Tibial nerve (tissue), 4 donors: ENCODE measurements at regions not wholly inside any gene's neighbourhood (a gene's known extent, or its start where the extent isn't known, plus 50 kb on each side); places are given as distances from the start of the nearest gene placed in this dataset.

Source experiments
- DNase-seq, 2 donors: peaks; one replicate each; pipeline ENCODE4 v3.0.0-alpha.2; 2019; ENCODE audit warnings: low spot score in 2 of 2
- H3K27ac ChIP-seq, 4 donors: fragments of 200-600 bp; sonication (generic) in 3 of 4; one replicate each; pipeline ENCODE4 v1.5.1; 2017 to 2019; ENCODE audit warnings: mild to moderate bottlenecking in 1 of 4
- H3K27me3 ChIP-seq, 2 donors: fragments of 200-600 bp; sonication (generic) in 1 of 2; one replicate each; pipeline versions ENCODE4 v1.5.1 to v1.6.0; 2017 to 2019
- H3K36me3 ChIP-seq, 3 donors: fragments of 200-600 bp; sonication (generic); one replicate each; pipeline ENCODE4 v1.5.1; 2018 to 2019
- H3K4me1 ChIP-seq, 4 donors: fragments of 200-600 bp; sonication (generic) in 3 of 4; one replicate each; pipeline ENCODE4 v1.5.1; 2017 to 2019
- H3K4me3 ChIP-seq, 4 donors: fragments of 200-600 bp; sonication (generic) in 3 of 4; one replicate each; pipeline ENCODE4 v1.5.1; 2017 to 2019; ENCODE audit warnings: mild to moderate bottlenecking in 1 of 4, moderate library complexity in 1 of 4
- H3K9me3 ChIP-seq, 4 donors: fragments of 200-600 bp; sonication (generic) in 3 of 4; one replicate each; pipeline ENCODE4 v1.5.1; 2017 to 2019
- CTCF ChIP-seq, 5 experiments: fragments of 200-600 bp in 3 of 5; fragments of 450-650 bp in 2 of 5; sonication (generic) in 3 of 5; IDR thresholded peaks; one replicate each; pipeline ENCODE4 v1.5.1; 2016 to 2019; ENCODE audit warnings: antibody characterized with exemption in 5 of 5, mild to moderate bottlenecking in 3 of 5, moderate library complexity in 2 of 5
- EP300 ChIP-seq, 2 donors: sonication (generic); formaldehyde crosslinking; IDR thresholded peaks; one replicate each; pipeline ENCODE4 v1.6.1; 2017; ENCODE audit warnings: antibody characterized with exemption in 2 of 2, mild to moderate bottlenecking in 1 of 2
- POLR2A ChIP-seq, 2 donors: fragments of 450-650 bp; IDR thresholded peaks; one replicate each; pipeline ENCODE4 v1.6.1; 2017; ENCODE audit warnings: antibody characterized with exemption in 2 of 2, mild to moderate bottlenecking in 2 of 2, moderate library complexity in 2 of 2
- WGBS, 2 donors: methylation state at CpG; one replicate each; pipeline ENCODE4 v1.1.5; 2018; 5-methylcytosine and 5-hydroxymethylcytosine counted together

- no peak overlapping the region for H3K4me3 ChIP-seq
- no peaks in the 10 kb centered on the region for H3K27me3 ChIP-seq
- whole genome bisulfite sequencing, 2 donors = 91 to 100% methylated on average over 1 of the region's 1 CpG
- H3K36me3 ChIP-seq = no peaks in the 10 kb centered on the region
- H3K9me3 ChIP-seq = no peaks in the 10 kb centered on the region
- no peak for DNase-seq
- H3K4me1 ChIP-seq = peaks cover 0 to 16% (median 0%) of the 10 kb centered on the region in 4 donors
- TF ChIP-seq CTCF (IDR thresholded peaks at IDR 0.05) (no peak), POLR2A (IDR thresholded peaks at IDR 0.05) (no peak)
- no peak overlapping the region for H3K27ac ChIP-seq
Measured at GRCh38 chr12:88662093-88662492, 81.8 kb upstream of the KITLG start.

- Histone ChIP-seq H3K4me3 (no peak overlapping the region), H3K36me3 (no peaks in the 10 kb centered on the region), H3K9me3 (peaks cover 0 to 7% (median 0%) of the 10 kb centered on the region in 4 donors), H3K27me3 (no peaks in the 10 kb centered on the region), H3K27ac (peak overlapping the region in 2 of 4 donors; percentile 64 to 65), H3K4me1 (peaks cover 0 to 16% (median 0%) of the 10 kb centered on the region in 4 donors)
- DNase-seq = peak in 1 of 2 donors; percentile 14
- TF ChIP-seq EP300 (IDR thresholded peaks at IDR 0.05) (no peak), POLR2A (IDR thresholded peaks at IDR 0.05) (no peak), CTCF (IDR thresholded peaks at IDR 0.05) (no peak)
Measured at GRCh38 chr12:88658009-88658408, 77.7 kb upstream of the KITLG start.

GRCh38 chr12:88650715-88651114 is 70.4 kb upstream of the KITLG start:
- Histone ChIP-seq H3K9me3 (peaks cover 0 to 7% (median 0%) of the 10 kb centered on the region in 4 donors), H3K36me3 (no peaks in the 10 kb centered on the region), H3K27ac (no peak overlapping the region), H3K4me1 (no peaks in the 10 kb centered on the region), H3K4me3 (no peak overlapping the region), H3K27me3 (no peaks in the 10 kb centered on the region)
- TF ChIP-seq POLR2A (IDR thresholded peaks at IDR 0.05) (no peak), CTCF (IDR thresholded peaks at IDR 0.05) (no peak), EP300 (IDR thresholded peaks at IDR 0.05) (no peak)
- no peak for DNase-seq

- H3K4me1 ChIP-seq = no peaks in the 10 kb centered on the region
- no peak for TF ChIP-seq EP300 (IDR thresholded peaks at IDR 0.05)
- no peak for TF ChIP-seq POLR2A (IDR thresholded peaks at IDR 0.05)
- no peak for TF ChIP-seq CTCF (IDR thresholded peaks at IDR 0.05)
- no peaks in the 10 kb centered on the region for H3K36me3 ChIP-seq
- H3K4me3 ChIP-seq = no peak overlapping the region
- H3K9me3 ChIP-seq = no peaks in the 10 kb centered on the region
- 91 to 93% methylated on average over 1 of the region's 1 CpG for WGBS, 2 donors
- H3K27me3 ChIP-seq = no peaks in the 10 kb centered on the region
- DNase-seq = no peak
- H3K27ac ChIP-seq = no peak overlapping the region
Measured at GRCh38 chr12:88648625-88649024, 68.4 kb upstream of the KITLG start.

DNA sequence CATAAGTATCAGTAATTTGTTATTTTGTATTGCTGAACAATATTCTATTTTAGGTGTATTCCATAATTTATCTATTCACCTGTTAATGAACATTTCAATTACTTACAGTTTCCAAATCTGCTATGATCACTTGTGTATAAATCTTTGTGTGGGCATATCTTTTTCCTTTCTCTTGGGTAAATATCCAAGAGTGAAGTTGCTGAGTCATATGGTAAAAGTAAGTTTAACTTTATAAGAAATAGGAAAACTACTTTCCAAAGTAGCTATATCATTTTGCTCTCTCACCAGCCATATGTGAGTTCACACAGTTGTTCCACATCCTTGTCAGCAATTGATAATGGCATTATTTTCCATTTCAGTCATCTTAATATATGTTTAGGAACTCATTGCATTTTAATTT is 66.6 kb upstream of the KITLG start:
- Histone ChIP-seq H3K4me1 (no peaks in the 10 kb centered on the region), H3K36me3 (no peaks in the 10 kb centered on the region), H3K9me3 (no peaks in the 10 kb centered on the region), H3K27ac (no peak overlapping the region), H3K4me3 (no peak overlapping the region), H3K27me3 (no peaks in the 10 kb centered on the region)
- DNase-seq = no peak
- TF ChIP-seq EP300 (IDR thresholded peaks at IDR 0.05) (no peak), POLR2A (IDR thresholded peaks at IDR 0.05) (no peak)

DNA sequence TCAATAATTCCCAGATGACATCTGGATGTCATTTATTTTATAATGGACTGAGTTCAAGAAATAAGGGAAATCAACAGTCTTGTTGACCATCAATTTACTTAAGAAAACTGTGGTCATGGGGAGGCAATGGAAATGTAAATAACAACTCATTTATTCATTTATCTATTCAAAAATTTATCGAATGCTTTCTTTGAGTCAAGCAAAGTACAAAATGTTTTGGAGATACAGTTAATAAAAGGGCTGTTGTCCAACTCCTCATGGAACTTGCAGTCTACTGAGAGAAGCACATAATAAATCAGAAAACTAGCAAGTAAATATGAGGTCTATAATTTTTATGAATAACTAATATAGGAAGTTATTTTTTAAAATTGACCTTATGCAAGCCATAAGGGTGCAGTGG is 65.5 kb upstream of the KITLG start:
- Histone ChIP-seq H3K27me3 (no peaks in the 10 kb centered on the region), H3K4me1 (no peaks in the 10 kb centered on the region), H3K27ac (no peak overlapping the region), H3K9me3 (no peaks in the 10 kb centered on the region), H3K4me3 (no peak overlapping the region), H3K36me3 (no peaks in the 10 kb centered on the region)
- TF ChIP-seq EP300 (IDR thresholded peaks at IDR 0.05) = no peak
- no peak for TF ChIP-seq CTCF (IDR thresholded peaks at IDR 0.05)
- TF ChIP-seq POLR2A (IDR thresholded peaks at IDR 0.05) = no peak
- 36 to 44% methylated on average over 1 of the region's 1 CpG for WGBS, 2 donors
- DNase-seq = no peak
